H9 (cell line): ENCODE measurements at regions not wholly inside any gene's neighbourhood (a gene's known extent, or its start where the extent isn't known, plus 50 kb on each side); places are given as distances from the start of the nearest gene placed in this dataset.

ENCODE experiments used
- DNase-seq: peaks from one replicate; pipeline ENCODE4 v3.0.0-alpha.2; 2017
- H2AFZ ChIP-seq: one replicate; pipeline ENCODE4 v1.6.1; 2013; ENCODE audit warnings: mild to moderate bottlenecking, low read length, control low read depth, moderate library complexity
- H2AK5ac ChIP-seq: 2 replicates; pipeline ENCODE4 v1.6.1; 2013; ENCODE audit warnings: low read length, control low read depth, mixed read lengths; ENCODE audit not compliant: insufficient read length
- H2BK120ac ChIP-seq: one replicate; pipeline ENCODE4 v1.6.1; 2013; ENCODE audit warnings: low read depth, mild to moderate bottlenecking, low read length, control low read depth, inconsistent platforms; ENCODE audit not compliant: poor library complexity, severe bottlenecking
- H2BK12ac ChIP-seq: 2 replicates; pipeline ENCODE4 v1.6.1; 2013; ENCODE audit warnings: low read length, control low read depth, mixed read lengths, low read depth; ENCODE audit not compliant: insufficient read length
- H2BK15ac ChIP-seq: 2 replicates; pipeline ENCODE4 v1.6.1; 2013; ENCODE audit warnings: low read depth, low read length, control low read depth
- H2BK20ac ChIP-seq: one replicate; pipeline ENCODE4 v1.6.1; 2013; ENCODE audit warnings: low read depth, mild to moderate bottlenecking, low read length, control low read depth, inconsistent platforms; ENCODE audit not compliant: poor library complexity, severe bottlenecking
- H2BK5ac ChIP-seq: 2 replicates; pipeline ENCODE4 v1.6.1; 2013; ENCODE audit warnings: low read length, control low read depth, mixed read lengths; ENCODE audit not compliant: insufficient read length
- H3K14ac ChIP-seq: 2 replicates; pipeline ENCODE4 v1.6.1; 2013; ENCODE audit warnings: low read length, control low read depth; ENCODE audit not compliant: insufficient read depth
- H3K18ac ChIP-seq: 2 replicates; pipeline ENCODE4 v1.6.1; 2013; ENCODE audit warnings: low read depth, mild to moderate bottlenecking, mixed read lengths, low read length, control low read depth; ENCODE audit not compliant: insufficient read length
- H3K23ac ChIP-seq: 2 replicates; pipeline ENCODE4 v1.6.1; 2013; ENCODE audit warnings: low read length, control low read depth, mixed read lengths, low read depth; ENCODE audit not compliant: insufficient read length
- H3K23me2 ChIP-seq: 2 replicates; pipeline ENCODE4 v1.6.1; 2013; ENCODE audit warnings: low read depth, mild to moderate bottlenecking, mixed read lengths, low read length, control low read depth; ENCODE audit not compliant: insufficient read length, poor library complexity, severe bottlenecking
- H3K27ac ChIP-seq: 2 replicates; pipeline ENCODE4 v1.5.1; 2013; ENCODE audit warnings: low read length, control low read depth, mixed read lengths, low read depth; ENCODE audit not compliant: insufficient read length
- H3K27me3 ChIP-seq: 2 replicates; pipeline ENCODE4 v1.6.1; 2013; ENCODE audit warnings: low read length, control low read depth, inconsistent platforms; ENCODE audit not compliant: insufficient read depth
- H3K4ac ChIP-seq: 2 replicates; pipeline ENCODE4 v1.6.1; 2013; ENCODE audit warnings: low read depth, mild to moderate bottlenecking, control low read depth, inconsistent platforms, low read length, moderate library complexity
- H3K4me1 ChIP-seq: 2 replicates; pipeline ENCODE4 v1.6.1; 2013; ENCODE audit warnings: low read length, control low read depth, inconsistent platforms; ENCODE audit not compliant: insufficient read depth
- H3K4me2 ChIP-seq: 2 replicates; pipeline ENCODE4 v1.6.1; 2013; ENCODE audit warnings: low read length, control low read depth, mixed read lengths; ENCODE audit not compliant: insufficient read length, insufficient read depth
- H3K56ac ChIP-seq: 2 replicates; pipeline ENCODE4 v1.6.1; 2013; ENCODE audit warnings: low read depth, mild to moderate bottlenecking, mixed read lengths, low read length, control low read depth; ENCODE audit not compliant: insufficient read length
- H3K79me1 ChIP-seq: 2 replicates; pipeline ENCODE4 v1.6.1; 2013; ENCODE audit warnings: low read depth, mild to moderate bottlenecking, moderate library complexity, low read length, control low read depth, inconsistent platforms; ENCODE audit not compliant: insufficient read depth, poor library complexity, severe bottlenecking
- H3K79me2 ChIP-seq: 2 replicates; pipeline ENCODE4 v1.6.1; 2013; ENCODE audit warnings: low read length, control low read depth, inconsistent platforms; ENCODE audit not compliant: insufficient read depth
- H3K9ac ChIP-seq: 2 replicates; pipeline ENCODE4 v1.6.1; 2013; ENCODE audit warnings: low read length, control low read depth, mixed read lengths; ENCODE audit not compliant: insufficient read length; ENCODE audit errors: extremely low read depth
- H3K9me3 ChIP-seq: one replicate; pipeline ENCODE4 v1.6.1; 2013; ENCODE audit warnings: low read depth, low read length, inconsistent platforms; ENCODE audit not compliant: control insufficient read depth
- H3T11ph ChIP-seq: one replicate; pipeline ENCODE4 v1.6.1; 2013; ENCODE audit warnings: mild to moderate bottlenecking, low read length, control low read depth, inconsistent platforms
- H4K20me1 ChIP-seq: one replicate; pipeline ENCODE4 v1.6.1; 2013; ENCODE audit not compliant: control insufficient read depth, insufficient read length, insufficient read depth
- H4K5ac ChIP-seq: 2 replicates; pipeline ENCODE4 v1.6.1; 2013; ENCODE audit warnings: low read depth, mild to moderate bottlenecking, mixed read lengths, low read length, control low read depth; ENCODE audit not compliant: insufficient read length
- H4K8ac ChIP-seq: replicated peaks from 2 replicates; pipeline ENCODE4 v1.6.1; 2013; ENCODE audit warnings: low read length, control low read depth, mixed read lengths, low read depth; ENCODE audit not compliant: insufficient read length
- H4K91ac ChIP-seq: 2 replicates; pipeline ENCODE4 v1.6.1; 2013; ENCODE audit warnings: low read depth, mild to moderate bottlenecking, moderate library complexity, mixed read lengths, low read length, control low read depth; ENCODE audit not compliant: insufficient read length
- H3K27ac Mint-ChIP-seq, 3 experiments: 2 replicates in 2 of 3; 3 replicates in 1 of 3; pipeline ENCODE4 v1.8.0; 2020 to 2021; ENCODE audit warnings: mixed read lengths in 3 of 3, mild to moderate bottlenecking in 1 of 3, moderate library complexity in 1 of 3
- H3K27me3 Mint-ChIP-seq: 2 replicates; pipeline ENCODE4 v1.8.0; 2021; ENCODE audit warnings: low read depth, mild to moderate bottlenecking, moderate library complexity, mixed read lengths
- H3K36me3 Mint-ChIP-seq, 3 experiments: 2 replicates in 2 of 3; 3 replicates in 1 of 3; pipeline ENCODE4 v1.8.0; 2020 to 2021; ENCODE audit warnings: low read depth in 3 of 3, mixed read lengths in 3 of 3; ENCODE audit not compliant: insufficient read depth in 1 of 3
- H3K4me1 Mint-ChIP-seq, 2 experiments: 2 replicates each; pipeline ENCODE4 v1.8.0; 2020; ENCODE audit warnings: mixed read lengths in 2 of 2
- H3K4me3 Mint-ChIP-seq, 2 experiments: 2 replicates in 1 of 2; 3 replicates in 1 of 2; pipeline ENCODE4 v1.8.0; 2020 to 2021; ENCODE audit warnings: mild to moderate bottlenecking in 2 of 2, mixed read lengths in 2 of 2, moderate library complexity in 1 of 2
- H3K9me3 Mint-ChIP-seq, 2 experiments: 2 replicates in 1 of 2; 3 replicates in 1 of 2; pipeline ENCODE4 v1.8.0; 2020; ENCODE audit warnings: mild to moderate bottlenecking in 2 of 2, mixed read lengths in 2 of 2, moderate library complexity in 1 of 2
- WGBS: extraction: QIAGEN DNeasy Blood & Tissue Kit; methylation state at CpG from one replicate; pipeline ENCODE4 v1.1.7; 2013; ENCODE audit warnings: missing lambda C conversion rate, low lambda C conversion rate, mixed read lengths; ENCODE audit not compliant: insufficient read length; ENCODE audit errors: extremely low coverage; 5-methylcytosine and 5-hydroxymethylcytosine counted together
- TF ChIP-seq, protein P1 (sequence below): fragments of 200-600 bp; sonication (generic); conservative IDR thresholded peaks from 3 replicates; pipeline ENCODE4 v1.8.0; 2021; ENCODE audit warnings: antibody characterized with exemption, mild to moderate bottlenecking

DNA sequence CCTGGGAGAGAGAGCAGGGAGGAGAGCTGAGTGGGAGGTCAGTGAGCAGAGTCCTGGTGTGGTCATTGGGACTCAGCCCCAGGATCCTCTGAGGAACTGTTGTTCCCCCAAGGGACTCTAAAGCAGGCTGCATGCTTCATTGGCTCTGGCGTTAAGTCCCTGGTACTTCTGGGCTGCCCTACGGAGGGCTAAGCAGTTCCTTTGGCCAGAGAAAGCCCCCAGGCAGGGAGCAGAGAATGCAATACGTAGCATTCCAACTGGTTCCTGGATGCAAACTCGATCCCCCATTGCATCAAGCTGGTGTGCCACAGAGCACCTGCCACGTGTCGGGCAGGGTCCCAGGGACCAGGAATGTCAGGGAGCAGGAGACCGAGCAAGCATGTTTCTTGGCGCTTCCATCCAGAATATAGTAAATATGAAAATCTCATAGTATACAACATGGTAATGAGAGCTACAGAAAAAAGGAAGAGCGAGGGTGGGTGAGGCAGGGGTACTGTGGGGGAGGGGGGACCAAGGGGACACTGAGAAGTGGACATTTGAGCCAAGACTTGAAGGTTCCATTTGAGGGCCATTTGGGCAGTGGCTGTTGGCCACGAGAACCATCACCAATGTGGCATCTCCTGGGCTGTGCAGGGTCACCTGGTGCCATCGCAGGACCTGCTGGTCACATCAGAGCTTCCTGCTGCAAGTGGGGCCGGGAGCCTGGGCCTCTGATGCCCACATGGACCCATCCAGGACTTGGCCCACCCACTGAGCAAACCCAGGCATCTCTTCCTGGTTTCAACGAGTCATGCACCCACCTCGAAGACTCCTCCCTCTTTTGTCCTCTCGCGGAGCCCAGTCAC, 160.4 kb downstream of the ASB1 start:
- no peak overlapping the region for H2BK15ac ChIP-seq
- no peak overlapping the region for H3K4me2 ChIP-seq
- H3K9ac ChIP-seq, result no peak overlapping the region
- H3K23me2 ChIP-seq, result no peaks in the 10 kb centered on the region
- no CpG with 5 or more reads among the region's 16 CpGs for WGBS
- no peak overlapping the region for H2BK20ac ChIP-seq
- H3K27me3 ChIP-seq, result no peaks in the 10 kb centered on the region
- peaks cover 2% of the 10 kb centered on the region for H3K27me3 Mint-ChIP-seq
- no peaks in the 10 kb centered on the region for H3K4me1 Mint-ChIP-seq
- H3K79me1 ChIP-seq, result no peaks in the 10 kb centered on the region
- no peak overlapping the region for H3T11ph ChIP-seq
- H3K4me1 ChIP-seq, result no peaks in the 10 kb centered on the region
- TF ChIP-seq, protein P1, sequence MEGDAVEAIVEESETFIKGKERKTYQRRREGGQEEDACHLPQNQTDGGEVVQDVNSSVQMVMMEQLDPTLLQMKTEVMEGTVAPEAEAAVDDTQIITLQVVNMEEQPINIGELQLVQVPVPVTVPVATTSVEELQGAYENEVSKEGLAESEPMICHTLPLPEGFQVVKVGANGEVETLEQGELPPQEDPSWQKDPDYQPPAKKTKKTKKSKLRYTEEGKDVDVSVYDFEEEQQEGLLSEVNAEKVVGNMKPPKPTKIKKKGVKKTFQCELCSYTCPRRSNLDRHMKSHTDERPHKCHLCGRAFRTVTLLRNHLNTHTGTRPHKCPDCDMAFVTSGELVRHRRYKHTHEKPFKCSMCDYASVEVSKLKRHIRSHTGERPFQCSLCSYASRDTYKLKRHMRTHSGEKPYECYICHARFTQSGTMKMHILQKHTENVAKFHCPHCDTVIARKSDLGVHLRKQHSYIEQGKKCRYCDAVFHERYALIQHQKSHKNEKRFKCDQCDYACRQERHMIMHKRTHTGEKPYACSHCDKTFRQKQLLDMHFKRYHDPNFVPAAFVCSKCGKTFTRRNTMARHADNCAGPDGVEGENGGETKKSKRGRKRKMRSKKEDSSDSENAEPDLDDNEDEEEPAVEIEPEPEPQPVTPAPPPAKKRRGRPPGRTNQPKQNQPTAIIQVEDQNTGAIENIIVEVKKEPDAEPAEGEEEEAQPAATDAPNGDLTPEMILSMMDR, result no peak
- no peak overlapping the region for H4K8ac ChIP-seq
- no peak overlapping the region for H4K5ac ChIP-seq
- H3K27ac Mint-ChIP-seq, result peak overlapping the region in 1 of 3 experiments; percentile 57; a peak in 1 of 7 replicates
- H3K18ac ChIP-seq, result no peak overlapping the region
- H2BK12ac ChIP-seq, result no peak overlapping the region
- H3K4ac ChIP-seq, result no peak overlapping the region
- H3K79me2 ChIP-seq, result no peaks in the 10 kb centered on the region
- no peak overlapping the region for H2BK5ac ChIP-seq
- no peaks in the 10 kb centered on the region for H3K9me3 ChIP-seq
- no peak overlapping the region for H2AK5ac ChIP-seq
- H4K91ac ChIP-seq, result no peak overlapping the region
- H2AFZ ChIP-seq, result no peak overlapping the region
- no peak overlapping the region; the same call in 1 of the 2 replicates for H3K14ac ChIP-seq
- H4K20me1 ChIP-seq, result no peaks in the 10 kb centered on the region
- H2BK120ac ChIP-seq, result no peak overlapping the region
- H3K23ac ChIP-seq, result no peak overlapping the region
- no peak overlapping the region for H3K27ac ChIP-seq
- no peaks in the 10 kb centered on the region; a peak in 1 of 5 replicates for H3K9me3 Mint-ChIP-seq
- no peak overlapping the region for H3K56ac ChIP-seq
- no peaks in the 10 kb centered on the region for H3K36me3 Mint-ChIP-seq
- DNase-seq, result peak; percentile 16
- H3K4me3 Mint-ChIP-seq, result no peak overlapping the region
